ENCODE measurements at regions not wholly inside any gene's neighbourhood (a gene's known extent, or its start where the extent isn't known, plus 50 kb on each side); places are given as distances from the start of the nearest gene placed in this dataset.

DNA sequence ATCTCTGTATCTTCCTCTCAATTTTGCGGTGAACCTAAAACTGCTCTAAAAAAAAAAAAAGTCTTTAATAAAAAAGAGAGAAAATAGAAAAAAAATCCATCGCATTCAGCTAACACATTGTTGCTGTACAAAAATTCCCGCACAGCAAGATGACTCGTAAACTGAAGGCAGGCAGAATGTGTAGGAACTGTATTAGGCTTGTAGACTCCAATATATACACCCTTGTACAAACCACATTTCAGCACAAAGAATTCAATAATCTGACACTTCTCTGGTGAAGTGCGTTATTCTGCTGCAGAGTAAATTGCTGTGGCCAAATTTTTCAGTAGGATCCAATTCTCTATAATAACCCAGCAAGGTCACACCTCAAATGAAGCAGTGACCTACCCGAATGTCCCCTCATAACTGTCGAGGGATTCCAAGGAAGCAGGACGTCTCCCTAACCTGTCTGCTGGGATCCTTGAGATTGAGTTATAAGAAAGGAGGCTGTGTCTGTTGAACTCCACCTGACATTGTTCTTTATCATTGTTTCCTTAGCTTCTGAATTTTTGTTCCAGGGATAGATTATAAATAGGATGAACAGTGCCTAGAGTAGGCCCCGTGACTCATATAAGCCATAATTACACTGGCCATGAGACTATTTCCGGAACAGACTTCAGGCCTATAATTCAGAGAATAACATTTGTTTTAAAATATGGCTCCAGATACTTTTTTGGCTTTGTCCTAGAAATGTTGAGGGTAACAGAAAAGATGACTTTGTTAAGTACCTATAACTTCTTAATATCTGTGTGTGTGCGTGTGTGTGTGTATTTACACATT is 348.3 kb downstream of the PCDH7 start:
- no peak for DNase-seq

DNA sequence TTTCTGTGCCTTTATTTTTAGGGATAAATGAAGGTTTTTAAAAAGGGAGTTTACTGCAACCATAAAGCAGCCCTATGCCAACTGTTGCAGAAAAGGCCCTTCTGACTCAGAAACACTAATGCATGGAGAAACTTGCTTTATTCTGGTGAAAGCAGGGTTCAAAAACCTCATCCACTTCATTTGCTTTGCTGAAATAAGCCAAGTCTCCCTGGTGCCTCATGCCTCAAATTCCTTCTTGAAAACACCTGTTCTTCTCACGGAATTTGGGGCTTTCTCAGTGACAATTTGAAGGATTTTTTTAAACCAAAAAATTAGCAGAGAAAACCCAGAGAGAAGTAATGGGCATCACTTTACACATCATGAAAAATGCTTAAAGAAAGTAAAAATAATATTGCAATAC is 349.0 kb downstream of the PCDH7 start:
- DNase-seq, result no peak

DNA sequence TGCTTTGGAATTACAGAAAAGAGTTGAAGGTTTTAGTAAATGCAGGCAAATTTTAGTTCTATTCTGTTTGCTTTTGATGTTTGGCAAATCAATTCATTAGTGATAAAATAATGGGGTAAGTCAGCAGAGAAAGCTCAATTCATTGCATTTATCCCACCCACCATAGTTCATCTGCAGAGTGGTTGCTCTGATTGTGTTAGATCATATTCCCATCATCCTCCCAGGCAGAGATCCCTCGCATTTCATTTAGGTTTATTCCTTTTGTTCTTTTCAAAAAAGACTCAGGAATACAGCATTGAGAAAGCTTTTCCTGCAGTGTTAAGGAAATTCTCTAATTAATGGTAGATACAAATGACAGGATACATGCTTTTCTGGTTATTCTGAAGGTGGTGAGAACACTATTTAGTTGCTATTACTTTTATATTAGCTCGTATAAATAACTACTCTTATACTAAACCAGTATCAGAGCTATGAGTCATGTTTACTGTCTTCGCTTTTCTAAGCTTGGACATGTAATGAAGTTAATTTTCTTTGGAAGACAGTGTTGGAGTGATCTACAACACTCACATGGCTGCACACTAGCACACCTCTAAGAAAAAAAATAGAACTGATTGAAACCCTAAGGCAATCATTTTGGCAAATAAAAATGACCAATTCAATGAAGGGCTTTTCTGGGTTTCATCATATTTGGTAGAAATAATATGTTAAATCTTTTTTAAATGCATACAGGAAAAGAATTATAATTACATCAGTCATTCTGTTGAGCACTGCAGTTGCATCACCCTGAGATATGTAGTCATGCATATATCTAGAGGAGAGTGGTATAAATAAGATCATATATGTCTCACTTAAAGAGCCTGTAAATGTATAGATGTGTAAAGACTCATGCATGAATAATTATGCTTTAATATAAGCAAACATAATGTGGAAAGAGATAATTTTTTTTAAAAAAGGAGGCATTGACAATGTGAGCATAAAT is 351.6 kb downstream of the PCDH7 start:
- DNase-seq, result no peak

DNA sequence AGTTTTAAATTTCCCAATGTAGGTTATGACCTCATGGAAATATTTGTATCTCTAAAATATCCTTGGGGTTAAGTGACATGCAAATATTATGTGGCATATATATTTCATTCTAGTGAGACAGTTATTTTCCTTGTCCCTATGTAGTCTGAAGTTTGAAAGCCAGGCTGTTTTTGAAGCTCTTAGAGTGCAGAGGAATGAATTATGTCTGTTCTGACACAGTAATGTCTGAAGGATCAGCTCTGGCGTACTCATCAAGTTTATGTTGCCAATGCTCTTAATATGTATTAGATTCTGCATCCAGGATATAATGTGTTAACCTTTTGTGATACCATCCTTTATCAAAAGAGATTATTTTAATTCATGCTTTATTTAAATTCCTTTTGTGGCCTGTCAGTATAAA is 355.8 kb downstream of the PCDH7 start:
- DNase-seq, result no peak

DNA sequence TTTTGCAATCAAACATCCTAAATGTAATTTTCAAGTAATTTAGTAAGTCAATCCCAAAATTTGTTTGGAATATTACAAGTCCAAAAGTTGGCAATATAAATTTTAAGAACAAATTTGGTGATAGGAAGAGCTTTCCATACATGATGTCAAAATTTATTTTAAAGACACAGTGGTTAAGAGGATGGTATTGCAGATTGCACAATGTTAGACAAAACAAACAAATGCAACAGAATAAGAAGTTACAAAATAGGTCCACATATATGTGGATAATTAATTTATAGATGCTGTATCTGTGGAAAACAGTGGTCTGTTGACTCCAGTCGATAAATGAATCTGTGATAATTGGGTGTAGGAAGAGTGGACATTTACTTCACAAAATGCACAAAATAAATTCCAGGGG is 358.5 kb downstream of the PCDH7 start:
- DNase-seq, result no peak

DNA sequence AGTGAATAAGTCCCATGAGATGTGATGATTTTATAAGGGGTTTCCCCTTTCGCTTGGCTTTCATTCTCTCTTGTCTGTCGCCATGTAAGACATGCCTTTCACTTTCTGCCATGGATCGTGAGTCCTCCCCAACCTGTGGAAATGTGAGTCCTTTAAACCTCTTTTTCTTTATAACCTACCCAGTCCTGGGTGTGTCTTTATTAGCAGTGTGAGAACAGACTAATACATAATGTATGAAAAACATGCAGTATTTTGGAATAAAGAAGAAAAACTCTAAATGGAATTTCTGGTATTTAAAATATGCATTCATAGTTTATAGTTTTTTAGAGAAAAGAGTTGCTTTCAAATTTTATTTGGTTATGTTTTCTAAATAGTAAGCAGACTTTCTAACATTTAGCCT is 360.7 kb downstream of the PCDH7 start:
- no peak for DNase-seq

DNA sequence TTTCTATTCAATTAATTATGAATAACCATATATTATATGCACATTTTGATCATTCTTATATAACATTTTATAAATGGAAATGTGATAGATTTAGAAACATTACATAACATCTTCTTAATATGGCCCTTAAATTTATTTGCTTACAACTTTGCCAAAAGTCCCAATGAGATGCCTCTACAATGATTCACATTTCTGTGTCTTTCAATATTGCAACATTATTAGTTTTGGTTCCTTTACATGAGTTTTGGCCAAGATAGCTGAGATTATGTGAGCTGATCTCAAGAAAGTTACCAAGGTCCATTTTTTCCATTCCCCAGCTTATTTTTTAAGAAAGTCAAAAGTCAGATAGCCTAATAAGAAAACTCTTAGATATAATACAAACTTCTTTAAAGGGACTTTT is 361.2 kb downstream of the PCDH7 start:
- DNase-seq, result no peak

DNA sequence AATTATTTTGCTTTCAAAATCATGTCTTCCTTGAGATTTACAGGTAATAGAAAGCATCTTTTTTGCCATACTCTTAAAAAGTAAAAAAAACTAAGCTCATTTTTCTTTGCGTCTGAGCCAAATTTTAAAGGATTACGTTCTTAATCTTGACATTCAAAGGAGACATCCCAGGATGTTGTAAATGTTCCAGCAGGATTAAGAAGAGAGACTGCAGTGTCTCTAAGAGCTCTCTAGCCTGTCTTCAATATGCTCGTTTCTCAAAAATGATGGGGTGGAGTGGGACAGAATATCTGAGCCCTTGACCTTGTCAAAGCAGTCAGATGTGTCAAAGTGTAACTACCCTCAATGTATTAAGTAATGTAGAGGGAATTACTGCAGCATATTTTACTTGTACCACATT is 363.3 kb downstream of the PCDH7 start:
- no peak for DNase-seq

DNA sequence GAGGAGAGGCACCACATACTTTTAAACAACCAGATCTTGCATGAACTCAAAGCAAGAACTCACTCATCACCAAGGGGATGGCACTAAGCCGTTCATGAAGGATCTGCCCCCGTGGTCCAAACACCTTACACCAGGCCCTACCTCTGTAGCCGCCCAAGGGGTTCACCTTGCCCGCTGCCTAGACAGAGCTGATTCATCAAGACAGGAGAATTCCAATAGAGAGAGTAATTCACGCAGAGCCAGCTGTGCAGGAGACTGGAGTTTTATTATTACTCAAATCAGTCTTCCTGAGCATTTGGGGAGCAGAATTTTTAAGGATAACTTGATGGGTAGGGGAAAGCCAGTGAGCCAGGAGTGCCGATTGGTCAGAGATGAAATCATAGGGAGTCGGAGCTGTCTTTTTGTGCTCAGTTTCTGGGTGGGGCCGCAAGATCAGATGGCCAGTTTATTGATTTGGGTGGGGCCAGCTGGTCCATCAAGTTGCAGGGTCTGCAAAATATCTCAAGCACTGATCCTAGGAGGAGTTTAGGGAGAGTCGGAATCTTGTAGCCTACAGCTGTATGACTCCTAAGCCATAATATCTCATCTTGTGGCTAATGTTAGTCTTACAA is 364.7 kb downstream of the PCDH7 start:
- DNase-seq, result no peak

DNA sequence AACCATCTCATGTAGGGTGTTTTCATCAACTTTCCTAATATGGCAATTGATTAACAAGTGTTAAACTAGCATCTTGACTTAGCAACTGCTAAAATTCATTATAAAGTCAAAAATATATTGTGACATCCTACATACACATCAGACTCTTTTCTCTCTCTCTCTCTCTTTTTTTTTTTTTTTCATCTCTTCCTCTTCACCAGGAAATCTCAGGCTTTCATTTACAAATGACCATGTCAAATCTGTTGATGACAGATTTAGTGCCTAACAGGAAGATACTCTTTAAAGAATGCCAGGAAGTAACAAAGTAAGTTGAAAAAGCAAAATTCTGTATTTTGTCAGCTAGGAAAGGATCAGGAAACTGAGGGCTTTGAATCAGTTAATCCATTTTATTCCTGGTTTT is 365.5 kb downstream of the PCDH7 start:
- no peak for DNase-seq

DNA sequence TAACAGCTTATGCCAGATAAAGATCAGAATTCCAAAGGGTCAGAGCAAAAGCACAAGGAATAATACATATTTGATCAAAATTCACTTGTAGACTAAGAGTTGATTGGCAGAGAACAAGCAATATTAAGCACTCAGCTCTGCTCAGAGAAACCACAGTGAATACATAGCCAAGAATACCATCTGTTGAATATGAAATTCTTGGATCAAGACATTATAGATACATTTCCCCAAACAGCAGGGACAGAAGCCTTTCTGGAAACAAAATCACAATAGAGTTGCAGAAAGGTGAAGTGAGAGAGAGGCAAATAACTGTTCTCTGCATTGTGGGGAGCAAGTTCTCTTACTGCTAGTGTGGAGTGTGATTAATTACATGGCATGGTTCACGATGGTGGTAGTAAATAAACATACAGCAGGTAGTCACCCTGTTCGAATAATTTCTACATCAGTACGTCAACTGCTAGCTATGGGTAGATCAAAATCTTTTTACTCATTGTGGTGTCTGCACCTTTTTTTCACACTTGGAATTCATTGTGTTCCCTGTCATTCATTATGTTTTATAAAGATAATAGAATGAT is 366.7 kb downstream of the PCDH7 start:
- DNase-seq, result peak; percentile 32

DNA sequence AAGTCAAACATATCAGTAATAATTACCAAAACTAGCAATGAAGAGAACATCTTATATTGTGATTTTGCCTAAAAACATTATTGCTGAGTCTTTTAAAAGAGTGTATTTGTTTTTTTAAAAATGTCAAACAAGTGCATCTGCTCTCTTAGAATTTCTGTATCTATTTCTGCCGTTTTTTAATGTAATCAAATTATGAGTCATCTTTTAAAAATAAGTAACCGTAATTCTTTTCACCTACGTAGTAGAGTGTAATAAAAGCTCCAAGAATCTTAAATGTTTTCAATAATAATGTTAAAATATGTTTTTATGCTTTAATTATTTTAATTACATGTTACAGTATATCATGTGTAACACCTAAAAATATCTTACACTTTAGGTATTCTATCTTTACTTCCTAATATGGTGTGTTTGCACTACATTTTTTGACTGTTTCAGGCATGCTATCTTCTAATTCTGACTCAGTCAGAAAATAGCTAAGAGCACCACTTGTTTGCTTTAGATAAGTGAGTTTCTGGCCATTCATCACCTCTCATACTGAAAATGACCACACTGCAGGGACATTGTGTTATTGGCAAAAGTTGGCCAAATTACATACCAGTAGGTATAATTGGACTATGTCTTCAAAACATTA is 368.5 kb downstream of the PCDH7 start:
- DNase-seq, result no peak

DNA sequence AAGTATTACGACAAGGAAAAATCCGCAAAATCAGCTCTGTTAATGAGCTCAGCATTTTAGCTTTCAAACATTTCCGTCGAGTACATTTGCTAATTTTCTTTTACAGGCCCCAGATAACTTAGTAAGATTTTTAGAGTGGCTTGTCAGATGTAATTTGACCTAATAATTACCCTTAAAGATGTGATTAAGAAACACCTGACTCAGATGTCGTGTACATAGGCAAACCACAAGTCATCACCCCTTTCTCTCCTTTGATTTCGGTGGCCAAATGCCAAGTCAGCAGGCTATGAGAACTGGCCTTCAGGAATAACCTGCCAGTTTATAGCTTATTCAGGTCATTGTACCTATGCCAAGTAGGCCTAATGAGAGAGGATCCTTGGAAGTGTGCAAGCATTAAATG is 369.6 kb downstream of the PCDH7 start:
- DNase-seq, result no peak

DNA sequence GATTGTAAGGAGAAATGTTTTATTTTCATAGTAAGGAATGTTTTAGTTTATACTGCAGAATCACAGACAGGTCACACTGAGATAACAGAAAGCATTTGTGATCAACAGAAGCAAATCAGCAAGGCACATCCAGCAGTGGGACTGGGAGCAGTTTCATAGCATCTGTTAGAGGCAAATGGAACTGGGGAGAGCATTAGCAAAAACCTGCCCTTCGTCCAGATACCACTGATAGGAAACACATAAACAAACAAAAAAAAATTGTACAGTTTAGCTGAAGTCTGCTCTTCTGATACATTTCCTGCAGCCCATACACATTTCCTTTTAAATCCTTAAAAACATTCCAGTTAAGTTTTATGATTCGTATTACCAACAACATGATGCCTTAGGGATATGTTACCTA is 374.3 kb downstream of the PCDH7 start:
- DNase-seq, result no peak

DNA sequence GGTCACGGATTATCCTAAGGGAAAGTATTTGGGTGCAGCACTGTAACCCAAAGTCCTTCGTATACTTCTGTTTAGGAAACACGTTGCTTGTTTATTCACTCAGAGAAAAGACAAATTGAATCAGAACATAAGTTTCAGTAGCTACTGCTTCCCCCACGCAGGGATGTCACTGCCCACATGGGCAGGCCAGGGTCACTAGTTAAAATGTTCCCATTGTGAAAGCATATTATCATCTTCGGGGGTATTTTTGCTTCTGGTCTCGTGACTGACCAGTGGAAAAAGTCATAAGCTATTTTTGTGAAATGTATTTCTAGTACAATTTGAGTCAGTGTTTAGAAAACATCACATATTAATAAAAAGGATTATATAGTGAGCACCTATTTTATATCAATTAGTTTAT is 377.8 kb downstream of the PCDH7 start:
- no peak for DNase-seq

DNA sequence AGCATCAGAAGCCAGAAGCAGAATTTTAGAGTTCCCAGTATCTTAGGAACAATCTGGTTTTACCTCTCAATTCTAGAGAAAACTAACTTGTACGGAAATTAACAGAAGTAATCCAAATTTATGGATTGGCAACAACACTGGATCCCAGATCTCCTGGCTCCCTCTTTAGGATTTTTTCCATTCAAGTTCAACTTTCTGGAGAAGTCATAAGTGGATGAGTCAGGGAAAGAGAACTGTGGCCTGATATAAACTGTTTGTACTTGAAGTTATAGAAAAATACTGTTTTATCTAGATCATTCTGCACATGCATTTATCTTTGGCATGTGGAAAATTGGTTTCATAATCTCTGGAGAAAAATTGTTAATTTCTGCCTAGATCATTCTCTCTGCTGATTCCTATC is 380.4 kb downstream of the PCDH7 start:
- no peak for DNase-seq

DNA sequence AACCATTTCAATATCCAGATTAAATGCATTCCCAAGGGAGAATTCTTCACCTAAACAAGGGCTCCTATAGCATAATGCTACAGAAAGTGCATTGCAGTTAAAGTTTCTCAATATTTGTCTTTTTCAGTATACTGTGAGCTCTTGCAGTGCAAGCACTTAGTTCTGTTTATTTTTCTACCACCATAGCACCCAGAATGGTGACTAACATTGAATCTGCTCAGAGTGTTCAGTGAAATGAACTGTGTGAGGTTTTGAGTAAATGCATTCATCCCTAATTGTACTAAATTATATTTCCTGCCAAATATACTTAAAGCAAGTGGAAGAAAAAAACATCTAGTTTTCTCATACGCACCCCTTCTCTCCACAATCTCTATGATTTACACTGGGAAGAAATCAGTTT is 383.9 kb downstream of the PCDH7 start:
- DNase-seq, result no peak

DNA sequence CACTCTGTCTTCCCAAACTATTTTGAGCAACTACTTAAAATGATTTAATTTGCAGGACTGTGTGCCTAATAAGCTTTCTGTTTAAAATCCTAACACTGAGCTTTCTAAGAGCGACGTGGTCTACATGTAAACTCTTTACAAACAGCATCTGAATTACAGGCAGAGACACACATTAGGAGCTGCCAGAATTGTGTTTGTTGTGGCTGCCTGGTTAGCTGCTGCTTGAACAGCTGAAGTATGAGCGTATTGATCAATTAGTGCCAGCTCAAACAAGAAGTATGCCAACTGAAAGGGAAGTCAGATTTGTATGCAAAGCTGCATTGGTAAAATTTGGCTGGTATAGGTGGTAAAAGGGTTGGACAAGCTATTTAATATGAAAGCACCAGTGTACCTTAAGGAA is 384.4 kb downstream of the PCDH7 start:
- DNase-seq, result no peak

DNA sequence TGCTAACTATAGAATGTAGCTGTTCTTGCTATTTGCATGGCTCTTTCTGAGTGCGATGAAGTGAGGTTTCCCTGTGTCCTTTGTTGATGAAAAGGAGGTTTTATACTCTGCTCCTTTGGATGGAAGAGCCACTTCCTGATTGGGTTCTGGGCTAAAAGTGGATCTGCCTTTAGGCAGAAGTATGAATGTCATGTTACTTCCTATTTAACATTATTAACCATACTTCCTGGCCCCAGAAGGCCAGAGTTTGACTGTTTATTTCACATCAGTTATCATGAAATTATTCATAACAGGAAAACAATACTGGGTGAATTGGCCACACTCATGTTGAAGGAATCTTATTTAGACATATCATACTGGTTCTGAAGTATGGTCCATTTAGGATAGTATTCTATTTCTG is 386.2 kb downstream of the PCDH7 start:
- no peak for DNase-seq

DNA sequence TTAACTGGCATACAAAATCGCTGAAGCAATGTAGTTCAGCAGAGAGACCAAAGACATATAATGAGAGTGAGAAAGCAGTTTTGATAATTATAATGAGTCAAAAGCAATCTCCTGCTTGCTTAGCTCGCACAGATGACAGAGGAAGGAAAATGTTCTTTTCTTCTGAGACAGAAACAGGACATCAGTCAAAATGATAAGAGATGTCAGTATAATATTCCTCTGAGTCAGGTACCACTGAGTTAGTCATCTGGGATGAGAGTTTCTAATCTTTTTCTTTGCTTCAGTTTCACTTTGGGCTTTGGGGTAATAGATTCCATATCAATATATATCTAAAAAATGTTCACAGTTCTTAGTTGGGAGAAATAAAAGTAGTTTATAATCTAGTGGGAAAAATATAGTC is 387.2 kb downstream of the PCDH7 start:
- no peak for DNase-seq

DNA sequence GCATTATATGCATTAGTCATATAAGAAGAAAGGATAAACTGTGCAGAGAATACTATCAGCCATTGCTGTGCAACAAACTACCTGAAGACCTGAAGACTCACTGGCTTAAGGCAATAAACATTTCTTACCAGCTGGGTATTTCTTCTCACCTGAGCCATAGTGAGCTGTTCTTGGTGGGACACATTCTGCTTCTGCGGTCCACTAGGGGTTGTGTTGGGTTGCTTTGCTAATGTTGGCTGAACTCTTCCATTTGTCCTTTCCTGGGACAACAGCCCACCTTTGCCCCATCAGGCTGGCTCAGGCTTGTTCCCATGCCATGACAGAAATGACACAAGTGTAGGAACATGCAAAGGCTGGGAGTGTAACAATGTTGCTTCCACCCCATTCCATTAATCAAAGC is 388.6 kb downstream of the PCDH7 start:
- no peak for DNase-seq

DNA sequence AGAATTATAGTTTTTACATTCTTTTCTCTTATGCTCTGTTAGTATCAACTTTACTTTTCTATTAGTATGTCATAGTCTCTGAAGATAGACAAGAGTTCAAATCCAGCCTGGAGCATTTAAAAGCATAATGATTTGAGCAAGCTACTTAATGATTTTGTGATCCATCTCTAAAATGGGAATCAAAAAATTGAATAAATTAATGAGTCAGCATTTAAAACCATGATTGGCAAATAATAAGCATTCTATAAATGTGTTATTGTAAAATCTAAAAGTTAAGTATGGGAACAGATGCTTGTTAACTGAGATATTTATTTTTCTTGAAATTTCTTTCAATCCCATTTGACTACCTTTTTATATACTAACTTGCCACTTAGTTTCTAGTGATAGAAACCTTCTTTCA is 391.6 kb downstream of the PCDH7 start:
- DNase-seq, result no peak

DNA sequence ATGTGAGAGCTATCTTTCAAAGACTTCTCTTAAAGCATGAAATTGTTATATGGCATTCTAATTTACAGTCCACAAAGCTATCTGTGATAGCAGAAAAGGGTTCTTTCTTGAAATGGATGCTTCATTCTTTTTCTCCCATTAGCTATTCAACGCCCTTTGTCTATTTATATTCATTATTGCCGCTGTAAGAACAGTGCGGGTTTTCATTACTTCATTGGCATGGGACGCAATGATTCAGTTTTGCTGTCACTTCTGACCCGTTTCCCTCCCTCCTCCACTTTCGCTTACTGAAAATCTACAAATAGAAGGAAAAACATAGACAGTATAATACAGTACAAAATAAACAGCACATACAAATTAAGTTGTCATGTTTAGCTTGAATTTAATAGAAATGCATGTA is 394.6 kb downstream of the PCDH7 start:
- no peak for DNase-seq
